Dermis blood vessel endothelial cell (primary cell): ENCODE measurements at regions not wholly inside any gene's neighbourhood (a gene's known extent, or its start where the extent isn't known, plus 50 kb on each side); places are given as distances from the start of the nearest gene placed in this dataset.

Experiments
- DNase-seq: peaks from one replicate; pipeline ENCODE4 v3.0.0; 2010

- DNase-seq: no peak
Measured at GRCh38 chr10:128318913-128319312, 192.7 kb upstream of the MKI67 start.

GRCh38 chr10:128322106-128322505 lies 195.9 kb upstream of the MKI67 start:
- no peak for DNase-seq

- DNase-seq: no peak
Measured at GRCh38 chr10:128322950-128323349, 196.7 kb upstream of the MKI67 start.

GRCh38 chr10:128324058-128324827 lies 198.0 kb upstream of the MKI67 start:
- no peak for DNase-seq

- no peak for DNase-seq
Measured at GRCh38 chr10:128325788-128326187, 199.6 kb upstream of the MKI67 start.

GRCh38 chr10:128326251-128326650 lies 200.0 kb upstream of the MKI67 start:
- no peak for DNase-seq

- DNase-seq: no peak
Measured at GRCh38 chr10:128326851-128327250, 200.6 kb upstream of the MKI67 start.

- no peak for DNase-seq
Measured at GRCh38 chr10:128336401-128336800, 210.2 kb upstream of the MKI67 start.

- no peak for DNase-seq
Measured at GRCh38 chr10:128337860-128338378, 211.7 kb upstream of the MKI67 start.

- no peak for DNase-seq
Measured at GRCh38 chr10:128338951-128339350, 212.7 kb upstream of the MKI67 start.

GRCh38 chr10:128339753-128340152 lies 213.5 kb upstream of the MKI67 start:
- DNase-seq: no peak

- DNase-seq: no peak
Measured at GRCh38 chr10:128345353-128345752, 219.1 kb upstream of the MKI67 start.

GRCh38 chr10:128360783-128361182 lies 234.6 kb upstream of the MKI67 start:
- no peak for DNase-seq

GRCh38 chr10:128361487-128361886 lies 235.3 kb upstream of the MKI67 start:
- DNase-seq: no peak

- DNase-seq: no peak
Measured at GRCh38 chr10:128362514-128362913, 236.3 kb upstream of the MKI67 start.

GRCh38 chr10:128364631-128365030 lies 238.4 kb upstream of the MKI67 start:
- no peak for DNase-seq

GRCh38 chr10:128365156-128365725 lies 239.0 kb upstream of the MKI67 start:
- no peak for DNase-seq

- DNase-seq: no peak
Measured at GRCh38 chr10:128367807-128368206, 241.6 kb upstream of the MKI67 start.

GRCh38 chr10:128369101-128369650 lies 243.0 kb upstream of the MKI67 start:
- no peak for DNase-seq

- no peak for DNase-seq
Measured at GRCh38 chr10:128373071-128373749, 247.0 kb upstream of the MKI67 start.

GRCh38 chr10:128373831-128374230 lies 247.6 kb upstream of the MKI67 start:
- DNase-seq: no peak

- DNase-seq: no peak
Measured at GRCh38 chr10:128375171-128375570, 248.9 kb upstream of the MKI67 start.

- no peak for DNase-seq
Measured at GRCh38 chr10:128377364-128377987, 251.3 kb upstream of the MKI67 start.
